ENCODE measurements at regions not wholly inside any gene's neighbourhood (a gene's known extent, or its start where the extent isn't known, plus 50 kb on each side); places are given as distances from the start of the nearest gene placed in this dataset.

DNA sequence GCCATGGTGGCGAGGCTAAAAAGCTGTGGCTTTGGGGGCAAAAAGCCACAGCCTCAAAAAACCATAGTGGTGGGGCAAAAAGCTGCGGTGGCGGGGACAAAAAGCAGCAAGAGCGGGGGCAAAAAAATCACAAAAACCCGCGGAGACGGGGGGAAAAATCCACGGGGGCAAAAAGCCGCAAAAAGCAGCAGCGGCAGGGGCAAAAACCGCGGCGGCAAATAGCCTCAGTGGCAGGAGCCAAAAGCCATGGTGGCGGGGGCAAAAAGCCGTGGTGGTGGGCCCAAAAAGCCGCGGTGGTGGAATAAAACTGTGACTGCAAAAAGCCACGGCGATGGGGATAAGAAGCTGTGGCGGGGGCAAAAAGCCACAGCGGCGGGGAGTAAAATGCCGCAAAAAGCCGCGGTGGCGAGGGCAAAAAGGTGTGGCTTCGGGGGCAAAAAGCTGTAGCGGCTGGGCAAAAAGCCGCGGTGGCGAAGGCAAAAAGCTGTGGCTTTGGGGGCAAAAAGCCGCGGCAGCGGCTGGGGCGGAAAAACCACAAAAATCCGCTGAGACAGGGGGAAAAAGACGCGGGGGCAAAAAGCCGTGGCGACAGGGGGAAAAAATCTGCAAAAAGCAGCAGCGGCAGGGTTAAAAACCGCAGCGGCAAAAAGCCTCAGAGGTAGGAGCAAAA is 526.6 kb downstream of the ZNF33B start:
- Histone ChIP-seq H3K27me3 (no peaks in the 10 kb centered on the region), H3K27ac (no peak overlapping the region), H3K36me3 (no peaks in the 10 kb centered on the region), H3K4me1 (no peaks in the 10 kb centered on the region), H3K4me3 (no peak overlapping the region), H3K9me3 (peaks cover 0 to 30% (median 23%) of the 10 kb centered on the region in 3 donors)
- DNase-seq, result no peak
- WGBS, 2 donors, result 88 to 91% methylated on average over 42 to 43 of the region's 43 CpGs
- intact Hi-C loops (cut with DNase I), result no loop called here
- no peak for TF ChIP-seq POLR2A (IDR thresholded peaks at IDR 0.05)
- TF ChIP-seq, protein P1, sequence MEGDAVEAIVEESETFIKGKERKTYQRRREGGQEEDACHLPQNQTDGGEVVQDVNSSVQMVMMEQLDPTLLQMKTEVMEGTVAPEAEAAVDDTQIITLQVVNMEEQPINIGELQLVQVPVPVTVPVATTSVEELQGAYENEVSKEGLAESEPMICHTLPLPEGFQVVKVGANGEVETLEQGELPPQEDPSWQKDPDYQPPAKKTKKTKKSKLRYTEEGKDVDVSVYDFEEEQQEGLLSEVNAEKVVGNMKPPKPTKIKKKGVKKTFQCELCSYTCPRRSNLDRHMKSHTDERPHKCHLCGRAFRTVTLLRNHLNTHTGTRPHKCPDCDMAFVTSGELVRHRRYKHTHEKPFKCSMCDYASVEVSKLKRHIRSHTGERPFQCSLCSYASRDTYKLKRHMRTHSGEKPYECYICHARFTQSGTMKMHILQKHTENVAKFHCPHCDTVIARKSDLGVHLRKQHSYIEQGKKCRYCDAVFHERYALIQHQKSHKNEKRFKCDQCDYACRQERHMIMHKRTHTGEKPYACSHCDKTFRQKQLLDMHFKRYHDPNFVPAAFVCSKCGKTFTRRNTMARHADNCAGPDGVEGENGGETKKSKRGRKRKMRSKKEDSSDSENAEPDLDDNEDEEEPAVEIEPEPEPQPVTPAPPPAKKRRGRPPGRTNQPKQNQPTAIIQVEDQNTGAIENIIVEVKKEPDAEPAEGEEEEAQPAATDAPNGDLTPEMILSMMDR (IDR thresholded peaks at IDR 0.05), result no peak

DNA sequence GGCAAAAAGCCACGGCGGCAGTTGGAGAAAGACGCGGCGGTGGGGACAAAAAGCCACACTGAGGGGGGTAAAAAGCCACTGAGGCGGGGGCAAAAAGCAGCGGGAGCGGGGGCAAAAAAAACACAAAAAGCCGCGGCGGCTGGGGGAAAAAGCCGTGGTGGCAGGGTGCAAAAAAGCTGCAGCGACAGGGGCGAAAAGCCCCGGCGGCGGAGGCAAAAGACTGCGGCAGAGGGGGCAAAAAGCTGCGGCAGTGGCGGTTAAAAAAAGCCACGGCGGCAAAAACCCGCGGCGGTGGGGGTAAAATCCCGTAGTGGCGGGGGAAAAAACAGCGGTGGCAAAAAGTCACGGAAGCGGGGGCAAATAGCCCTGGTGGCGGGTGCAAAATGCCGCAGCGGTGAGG is 527.3 kb downstream of the ZNF33B start:
- WGBS, 2 donors, result 82 to 96% methylated on average over 25 to 30 of the region's 33 CpGs
- Histone ChIP-seq H3K27ac (no peak overlapping the region), H3K36me3 (no peaks in the 10 kb centered on the region), H3K9me3 (peaks cover 0 to 32% (median 23%) of the 10 kb centered on the region in 3 donors), H3K4me1 (no peaks in the 10 kb centered on the region), H3K27me3 (no peaks in the 10 kb centered on the region), H3K4me3 (no peak overlapping the region)
- no peak for DNase-seq
- TF ChIP-seq, protein P1 (IDR thresholded peaks at IDR 0.05), result no peak
- TF ChIP-seq POLR2A (IDR thresholded peaks at IDR 0.05), result no peak
- intact Hi-C loops (cut with DNase I), result no loop called here

Small RNA genes lying in the stretch of these regions (small RNA-seq; reads per million reads assigned to genes)
- 0 reads per million in 4 donors for gene KSR1P1

Measured in esophagus squamous epithelium (tissue), 5 donors.